Activated CD8-positive, alpha-beta memory T cell treated with anti-CD3 and anti-CD28 coated beads for 1 hour (primary cell): ENCODE measurements at regions not wholly inside any gene's neighbourhood (a gene's known extent, or its start where the extent isn't known, plus 50 kb on each side); places are given as distances from the start of the nearest gene placed in this dataset.

Experiments
- DNase-seq, 2 donors: peaks; one replicate each; pipeline ENCODE4 v3.0.0-alpha.2; 2020; ENCODE audit warnings: low read depth in 1 of 2; ENCODE audit errors: extremely low read depth in 1 of 2

DNA sequence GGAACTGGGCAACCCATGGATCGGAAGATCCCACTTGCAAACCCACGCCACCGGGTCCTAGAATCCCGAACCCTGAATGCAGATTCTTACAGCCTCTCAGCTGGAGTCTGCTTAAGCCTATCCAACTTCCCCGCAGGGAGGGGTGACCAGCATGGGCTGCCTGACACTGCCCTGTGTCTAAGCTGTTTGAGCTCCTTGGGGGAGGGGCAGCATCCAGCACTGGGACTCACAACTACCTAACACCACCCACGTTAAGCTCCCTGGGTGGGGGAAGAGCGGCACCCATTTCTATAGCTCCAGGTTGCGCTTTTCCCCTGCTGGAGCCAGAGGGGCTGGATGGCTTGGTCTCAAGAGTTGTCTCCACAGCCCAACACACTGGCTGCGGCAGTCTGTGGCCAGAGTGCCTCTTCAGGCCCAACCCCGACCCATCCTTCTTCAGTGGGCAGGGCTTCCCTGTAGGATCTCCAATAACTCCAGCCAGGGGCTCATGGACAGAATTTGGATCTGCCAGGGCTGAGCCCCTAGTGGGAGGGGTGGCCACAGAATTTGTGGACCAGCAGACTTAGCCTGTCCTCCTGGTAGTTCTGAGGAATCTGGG is 649.2 kb downstream of the TUSC7 start:
- no peak for DNase-seq

DNA sequence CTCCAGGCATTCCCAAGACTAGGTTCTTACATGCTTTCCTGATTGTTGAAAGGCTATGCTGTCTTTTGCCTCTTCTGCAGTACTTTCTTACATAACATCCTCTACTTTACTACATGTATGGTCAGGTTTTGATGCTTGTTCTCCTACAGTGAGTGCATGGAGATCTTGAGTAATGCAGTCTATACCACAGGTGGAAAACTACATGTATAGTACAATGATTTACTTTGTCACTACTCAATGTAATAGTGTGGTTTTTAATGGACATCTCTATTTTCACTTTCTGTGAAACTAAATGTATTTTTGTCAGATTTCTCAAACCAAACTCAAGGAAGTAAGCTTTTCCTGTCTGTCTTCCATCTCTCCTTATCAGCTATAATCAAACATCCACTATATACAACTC is 657.0 kb downstream of the TUSC7 start:
- no peak for DNase-seq

- no peak for DNase-seq
These were observed 658.3 kb downstream of the TUSC7 start for GRCh38 chr3:117367861-117368260.

DNA sequence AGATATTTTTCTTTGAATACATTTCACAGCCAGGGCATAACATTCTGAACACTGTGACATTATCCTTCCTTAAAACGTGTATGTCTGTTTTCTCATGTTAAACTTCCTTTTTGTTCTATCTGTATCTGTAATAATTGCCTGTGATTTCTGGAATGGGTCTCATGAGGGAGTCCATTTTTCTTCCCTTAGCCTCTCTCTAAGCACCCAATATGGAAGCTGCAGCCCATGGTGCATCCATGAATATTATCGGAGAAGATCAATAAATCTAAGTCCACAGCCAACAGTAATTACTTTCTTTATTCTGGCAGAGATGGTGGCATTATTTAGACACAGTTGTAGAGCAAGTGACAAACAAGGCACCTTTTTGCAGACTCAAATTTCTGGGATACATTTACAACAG is 671.1 kb downstream of the TUSC7 start:
- no peak for DNase-seq

DNA sequence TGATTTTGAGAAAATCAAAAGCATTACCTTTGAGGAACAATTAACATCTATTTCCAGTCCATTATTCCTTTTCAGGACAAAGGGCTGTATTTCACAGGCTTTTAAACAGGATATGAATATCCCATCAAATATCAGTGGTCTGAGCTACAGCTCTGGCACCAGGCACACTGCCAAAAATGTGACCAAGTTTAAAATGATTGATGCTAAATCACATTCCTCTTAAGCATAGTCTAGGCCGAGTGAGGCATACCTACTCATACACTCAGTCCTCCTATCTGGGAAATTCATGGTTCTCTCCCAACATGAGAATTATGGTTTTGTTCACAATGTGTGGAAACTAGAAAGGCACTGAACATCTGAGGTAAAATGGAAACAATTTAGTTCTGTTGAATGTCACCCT is 683.5 kb downstream of the TUSC7 start:
- no peak for DNase-seq

GRCh38 chr3:117398141-117398899 is 688.7 kb downstream of the TUSC7 start:
- no peak for DNase-seq

- no peak for DNase-seq
These were observed 689.9 kb downstream of the TUSC7 start for GRCh38 chr3:117399311-117400078.

- DNase-seq, result no peak
These were observed 690.7 kb downstream of the TUSC7 start for GRCh38 chr3:117400303-117400702.

GRCh38 chr3:117404141-117404540 is 694.6 kb downstream of the TUSC7 start:
- no peak for DNase-seq

- DNase-seq, result no peak
These were observed 695.2 kb downstream of the TUSC7 start for GRCh38 chr3:117404730-117405129.

DNA sequence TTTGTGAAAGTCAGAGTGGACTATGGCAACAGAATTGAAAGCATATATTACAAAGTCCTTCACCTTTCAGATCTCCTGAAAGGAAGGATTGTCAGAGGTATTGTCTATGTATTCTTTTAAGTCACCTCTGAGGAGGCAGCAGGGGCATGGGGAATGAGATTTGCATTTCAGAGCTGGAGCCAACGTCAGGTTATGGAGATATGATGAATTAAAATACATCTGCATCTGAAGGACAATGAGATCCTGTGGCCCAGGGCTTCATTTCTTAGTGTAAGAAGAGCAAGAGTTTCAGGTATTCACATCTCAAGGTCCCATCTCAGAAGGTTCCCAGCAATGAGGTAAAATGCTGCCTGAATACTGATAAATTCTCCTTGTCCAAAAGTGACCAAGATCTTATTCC is 695.8 kb downstream of the TUSC7 start:
- DNase-seq, result no peak

DNA sequence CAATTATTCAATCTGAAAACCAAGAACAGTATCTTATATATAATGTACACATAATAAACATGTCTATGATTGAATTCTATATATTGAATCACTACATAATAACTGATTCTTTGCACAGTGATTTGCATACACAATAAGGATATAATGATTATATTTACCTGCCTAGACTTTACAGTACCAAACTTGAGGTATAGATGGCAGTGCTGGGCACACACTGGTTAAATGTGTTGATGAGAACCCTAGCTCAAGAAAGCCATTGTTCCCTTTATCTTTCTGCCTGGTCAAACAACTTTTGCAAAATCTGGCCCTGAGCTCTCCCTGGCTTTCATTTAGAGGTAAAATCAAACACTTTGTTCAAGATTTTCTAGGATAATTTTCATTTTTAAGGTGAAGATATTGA is 697.7 kb downstream of the TUSC7 start:
- DNase-seq, result no peak

DNA sequence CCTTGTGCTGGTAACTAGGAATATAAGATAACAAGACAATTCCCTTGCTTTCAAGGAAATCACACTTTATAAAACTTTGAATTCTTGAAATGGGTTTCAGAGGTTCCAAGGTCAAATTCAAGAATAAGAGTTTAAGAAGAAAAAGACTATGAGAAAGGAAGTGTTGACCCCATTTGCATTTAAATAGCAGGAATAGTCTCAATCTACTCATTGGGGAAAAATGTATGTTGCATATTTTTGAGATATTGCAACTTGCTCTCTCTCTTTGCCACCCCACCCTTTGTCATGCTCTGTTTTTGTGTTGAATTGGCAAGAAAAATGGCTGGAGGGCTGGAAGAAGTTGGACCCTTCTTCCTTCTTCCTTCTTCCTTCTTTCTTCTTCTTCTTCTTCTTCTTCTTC is 699.2 kb downstream of the TUSC7 start:
- no peak for DNase-seq

DNA sequence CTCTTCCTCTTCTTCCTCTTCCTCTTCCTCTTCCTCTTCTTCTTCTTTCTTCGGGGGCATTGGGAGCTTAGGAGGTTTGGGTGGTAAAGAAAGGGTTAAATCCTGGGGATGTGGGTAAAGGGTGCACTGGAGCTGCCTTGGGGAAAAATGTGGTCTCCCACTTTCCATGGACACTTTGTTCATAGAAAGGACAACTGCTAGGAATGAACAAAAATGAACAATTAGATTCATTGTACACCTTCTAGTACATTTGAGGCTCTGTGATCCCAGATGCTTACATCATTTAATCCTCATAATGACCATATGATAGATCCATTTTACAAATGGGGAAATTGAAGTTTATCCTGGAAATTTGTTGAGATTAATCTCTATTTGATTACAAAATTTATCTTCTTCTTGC is 699.7 kb downstream of the TUSC7 start:
- DNase-seq, result no peak

GRCh38 chr3:117409701-117410459 is 700.3 kb downstream of the TUSC7 start:
- no peak for DNase-seq

- no peak for DNase-seq
These were observed 702.4 kb downstream of the TUSC7 start for GRCh38 chr3:117411971-117412370.

- no peak for DNase-seq
These were observed 707.8 kb downstream of the TUSC7 start for GRCh38 chr3:117417411-117417810.

DNA sequence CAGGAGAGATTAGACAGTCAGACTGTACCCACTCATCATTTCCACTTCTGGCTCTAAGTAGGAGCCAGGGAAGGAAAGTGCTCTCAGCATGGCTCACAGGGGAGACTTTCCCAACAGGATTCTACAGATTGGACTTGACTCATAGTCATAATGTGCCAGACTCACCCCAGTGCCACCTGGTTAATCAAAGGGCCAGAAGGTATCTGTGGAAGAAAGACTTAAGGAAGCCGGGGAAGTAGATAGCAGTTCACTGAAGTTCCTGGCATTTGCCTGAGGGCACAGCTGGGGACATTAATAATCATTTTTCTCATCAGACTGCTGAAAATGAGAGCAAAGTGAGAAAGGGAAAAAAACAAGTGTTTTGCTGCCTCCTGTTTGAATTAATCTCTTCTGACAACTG is 717.5 kb downstream of the TUSC7 start:
- DNase-seq, result no peak

GRCh38 chr3:117433427-117433826 is 723.8 kb downstream of the TUSC7 start:
- no peak for DNase-seq

DNA sequence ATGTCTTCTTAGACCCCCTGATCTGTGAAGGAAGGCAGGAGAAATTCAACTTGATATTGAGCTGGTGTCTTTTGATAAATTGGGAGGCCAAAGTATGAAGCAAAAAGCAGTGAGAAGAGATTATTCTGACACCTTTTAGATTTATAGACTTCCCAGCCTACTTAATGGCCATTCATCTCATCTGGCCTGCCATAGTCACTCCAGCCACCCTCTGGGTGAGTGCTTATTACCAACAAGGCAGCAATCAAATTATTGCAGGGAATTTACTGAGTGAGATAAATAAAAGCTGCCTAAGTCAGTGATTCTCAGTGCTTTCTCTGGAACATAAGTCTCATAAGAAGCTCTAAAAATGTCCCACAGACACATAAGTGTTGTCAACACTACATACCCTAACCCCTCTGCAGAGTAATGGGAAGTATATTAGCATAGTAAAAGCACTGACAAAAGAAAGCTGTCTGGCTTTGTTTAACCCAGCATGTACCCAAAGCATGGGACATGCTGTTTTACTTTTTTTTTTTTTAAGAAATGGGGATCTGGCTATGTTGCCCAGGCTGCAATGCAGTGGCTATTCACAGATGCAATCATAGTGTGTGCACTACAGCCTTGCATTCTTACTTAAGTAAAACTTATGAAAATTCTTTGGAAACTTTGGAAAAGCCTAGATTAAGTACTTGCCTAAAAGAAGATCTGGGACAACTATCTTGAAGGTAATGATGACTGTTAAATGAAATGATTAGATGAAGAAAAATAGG is 725.3 kb downstream of the TUSC7 start:
- DNase-seq, result no peak

GRCh38 chr3:117435506-117435905 is 725.9 kb downstream of the TUSC7 start:
- DNase-seq, result no peak
